ENCODE measurements at regions not wholly inside any gene's neighbourhood (a gene's known extent, or its start where the extent isn't known, plus 50 kb on each side); places are given as distances from the start of the nearest gene placed in this dataset.

- DNase-seq = no peak
Measured at GRCh38 chr17:15038656-15039055, 226.5 kb downstream of the PMP22 start.

- DNase-seq = no peak
Measured at GRCh38 chr17:15036238-15036637, 228.9 kb downstream of the PMP22 start.

DNA sequence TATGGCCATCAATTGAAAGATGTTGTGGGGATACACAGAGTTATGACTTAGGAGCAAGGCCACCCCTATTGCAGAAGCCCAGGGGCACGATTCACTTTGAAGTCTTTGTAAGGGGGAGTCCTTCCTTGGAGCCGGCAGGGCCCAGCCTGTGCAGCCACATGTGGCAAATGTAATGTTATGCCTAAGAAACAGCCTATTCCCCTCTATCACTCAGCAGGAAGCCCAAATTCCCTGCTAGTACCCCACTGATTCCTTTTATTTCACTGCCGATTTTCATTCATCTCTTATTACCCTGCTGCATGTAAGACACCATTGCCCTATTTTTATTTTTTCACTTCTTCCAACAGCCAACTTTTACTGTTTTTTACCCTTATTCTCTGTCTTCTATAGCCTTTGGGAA is 233.2 kb downstream of the PMP22 start:
- DNase-seq = no peak

- DNase-seq = no peak
Measured at GRCh38 chr17:15029469-15029868, 235.7 kb downstream of the PMP22 start.

DNA sequence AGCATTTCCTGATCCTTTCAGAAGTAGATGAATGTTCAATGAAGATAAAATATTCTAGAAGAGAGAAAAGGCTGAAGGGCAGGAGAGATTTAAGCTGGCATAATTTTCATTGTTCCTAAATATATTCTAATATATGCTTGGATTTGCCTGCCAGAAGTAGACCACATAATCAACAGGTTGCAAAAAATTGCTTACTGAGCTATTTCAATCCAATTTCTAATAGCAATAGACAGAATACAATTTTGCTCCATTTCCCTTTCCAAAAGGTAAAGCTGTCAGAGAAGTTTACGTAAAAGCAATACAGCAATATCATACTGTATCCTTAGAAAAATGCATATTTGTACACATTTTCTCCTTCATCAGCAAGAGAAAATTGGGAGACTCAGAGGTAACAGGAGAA is 237.3 kb downstream of the PMP22 start:
- DNase-seq = no peak

DNA sequence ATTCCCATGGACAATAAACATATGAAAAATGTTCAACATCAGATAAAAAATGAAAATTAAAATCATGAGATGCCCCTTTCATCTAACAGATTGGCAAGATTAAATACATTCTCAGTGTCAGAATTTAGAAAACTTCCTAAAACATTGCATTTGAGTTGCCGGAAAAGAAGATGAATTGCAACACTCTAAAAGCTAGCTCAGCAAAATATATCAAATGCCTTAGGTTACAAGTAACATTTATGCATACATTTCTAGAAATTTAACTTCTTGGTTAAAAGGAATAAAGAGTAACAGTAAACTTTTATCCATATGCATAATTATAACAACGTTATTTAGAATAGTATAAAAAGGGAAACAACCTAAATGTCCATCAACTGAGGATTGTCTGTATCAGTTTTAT is 239.0 kb downstream of the PMP22 start:
- no peak for DNase-seq

DNA sequence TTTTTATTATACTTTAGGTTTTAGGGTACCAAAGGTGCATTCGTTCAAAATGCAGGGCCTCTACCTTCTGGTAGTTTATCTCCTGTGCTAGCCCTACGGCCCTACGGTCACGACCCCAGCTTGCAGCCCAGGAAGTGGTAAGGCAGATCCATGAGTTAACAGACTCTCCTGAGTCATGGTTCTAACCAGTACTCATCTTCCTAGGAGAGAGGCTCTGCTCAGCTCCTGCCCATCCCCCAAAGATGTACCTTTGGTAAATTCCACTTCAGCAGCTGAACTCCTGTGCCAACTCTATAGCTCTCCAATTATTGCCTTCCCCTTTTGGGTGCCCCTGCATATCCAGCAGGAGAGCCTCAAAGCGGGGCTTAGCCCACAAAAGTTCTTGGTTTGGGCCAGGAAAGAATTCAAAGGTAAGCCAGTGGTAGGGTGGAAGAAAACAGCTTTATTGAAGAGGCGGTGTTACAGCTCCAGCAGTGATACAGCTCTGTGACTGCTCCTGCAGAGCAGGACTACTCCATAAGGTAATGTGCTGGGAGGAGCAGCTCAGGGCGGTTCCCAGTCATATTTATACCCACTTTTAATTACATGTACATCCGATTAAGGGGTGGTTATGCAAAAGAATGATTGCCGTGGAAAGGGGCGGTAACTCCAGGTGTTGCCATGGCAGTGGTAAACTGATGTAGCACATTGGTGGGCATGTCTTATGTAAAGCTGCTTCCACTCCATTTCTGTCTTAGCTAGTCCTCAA is 241.4 kb downstream of the PMP22 start:
- DNase-seq = no peak

DNA sequence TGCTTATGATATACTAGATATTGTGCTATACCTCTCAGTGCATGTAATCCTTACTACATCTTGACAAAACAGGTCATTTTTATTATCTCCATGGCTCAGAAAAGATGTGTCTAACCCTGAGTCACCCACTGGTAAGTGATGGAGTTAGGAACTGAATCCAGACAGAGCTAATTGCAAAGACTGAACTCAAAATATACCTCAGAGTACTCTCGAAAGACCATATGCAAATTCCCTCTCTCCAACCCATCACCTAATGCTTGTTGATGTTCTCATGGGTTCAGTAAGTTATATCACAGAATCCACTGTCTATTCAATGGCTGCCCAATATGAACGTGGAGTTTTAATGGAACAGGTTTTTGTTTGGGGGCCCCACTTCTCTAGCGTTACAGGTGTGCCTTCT is 246.0 kb downstream of the PMP22 start:
- no peak for DNase-seq

- DNase-seq = no peak
Measured at GRCh38 chr17:15012351-15012980, 252.7 kb downstream of the PMP22 start.

DNA sequence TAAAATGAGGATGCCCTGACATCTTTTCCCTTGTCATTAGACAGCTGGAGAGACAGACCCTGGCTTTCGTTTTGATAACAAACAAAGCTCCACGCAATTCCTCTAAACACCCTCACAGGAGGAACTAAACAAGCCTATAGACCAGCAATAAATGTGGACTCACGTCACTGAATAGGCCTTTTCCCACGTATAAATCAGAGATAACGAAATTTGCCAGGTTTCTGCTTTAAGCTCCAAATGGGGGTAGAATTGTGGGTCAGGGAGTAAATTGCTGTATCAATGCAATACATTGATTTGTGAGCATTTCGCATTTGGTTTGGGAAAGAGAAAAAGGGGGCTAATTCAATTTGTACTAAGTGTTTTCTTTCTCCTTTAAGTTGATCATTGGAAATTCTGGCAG is 256.0 kb downstream of the PMP22 start:
- DNase-seq = no peak

DNA sequence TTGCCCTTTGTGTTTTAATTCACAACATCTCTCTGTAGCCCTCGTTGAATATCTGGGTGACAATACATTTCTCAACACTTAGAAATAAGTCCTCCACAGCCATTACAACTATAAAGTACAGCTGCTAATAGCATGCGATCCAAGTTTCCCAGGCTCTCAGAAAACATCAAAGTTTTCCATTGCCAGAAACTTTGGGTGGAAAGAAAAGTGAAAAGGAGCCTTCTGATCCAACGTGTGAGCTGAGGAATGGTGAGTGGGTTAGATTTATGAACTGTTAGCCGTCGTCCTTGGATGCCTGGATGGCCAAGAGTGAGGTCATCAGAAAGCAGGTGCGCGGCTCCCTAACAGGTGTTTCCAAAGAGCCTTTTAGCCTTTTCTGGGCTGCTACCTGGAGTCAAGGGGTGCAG is 258.0 kb downstream of the PMP22 start:
- no peak for DNase-seq

DNA sequence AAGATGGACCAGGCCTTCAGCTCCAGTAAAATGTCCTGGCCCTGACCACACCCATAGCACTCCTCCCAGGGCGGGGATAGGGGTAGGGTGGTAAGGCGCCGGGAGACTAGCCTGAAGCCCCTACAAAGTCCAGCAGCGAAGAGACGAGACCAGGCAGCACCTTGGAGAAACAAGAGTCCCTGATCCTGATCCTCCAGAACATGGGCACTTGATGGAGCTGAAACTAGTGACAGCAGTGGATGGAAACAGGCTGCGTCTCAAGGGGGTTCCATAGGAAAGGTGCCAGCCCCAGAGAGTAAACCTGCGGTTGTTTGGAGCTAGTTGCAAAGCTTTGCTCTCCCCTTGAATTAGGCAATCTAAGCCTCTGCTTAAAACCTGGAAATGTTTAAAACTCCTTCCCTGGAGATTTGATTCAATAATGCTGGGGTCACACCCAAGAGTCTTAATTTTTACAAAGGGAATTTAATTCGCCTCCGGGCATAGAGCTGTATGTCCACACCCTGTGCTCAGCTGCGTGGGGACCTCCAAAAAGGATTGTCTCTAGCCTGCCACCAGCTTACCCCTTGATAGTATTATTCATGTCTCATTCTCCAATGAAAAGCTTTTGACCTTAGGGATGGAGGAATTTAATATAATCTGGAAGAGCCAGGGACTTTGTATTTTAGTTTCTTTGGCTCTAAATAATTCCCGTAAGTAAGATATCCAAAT is 258.6 kb downstream of the PMP22 start:
- no peak for DNase-seq

- DNase-seq = no peak
Measured at GRCh38 chr17:15000661-15001060, 264.5 kb downstream of the PMP22 start.

DNA sequence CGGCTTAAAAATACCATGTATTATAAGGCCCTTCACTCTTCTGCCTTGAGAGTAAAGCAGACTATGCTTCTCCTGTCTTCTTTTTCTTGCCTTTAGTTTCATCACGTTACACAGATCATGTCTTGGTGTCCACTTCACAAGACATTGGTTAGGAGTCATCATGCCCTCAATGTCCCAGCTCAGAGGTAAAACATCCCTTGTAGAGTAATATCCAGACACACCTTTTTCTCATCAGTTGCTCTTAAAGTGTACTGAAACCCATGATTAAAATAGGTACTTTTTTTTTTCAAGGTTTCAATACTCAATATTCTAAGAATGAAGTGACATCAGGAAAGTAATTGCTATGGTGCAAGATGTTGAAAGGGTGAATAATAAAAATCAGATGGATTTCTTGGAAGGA is 267.8 kb downstream of the PMP22 start:
- no peak for DNase-seq

DNA sequence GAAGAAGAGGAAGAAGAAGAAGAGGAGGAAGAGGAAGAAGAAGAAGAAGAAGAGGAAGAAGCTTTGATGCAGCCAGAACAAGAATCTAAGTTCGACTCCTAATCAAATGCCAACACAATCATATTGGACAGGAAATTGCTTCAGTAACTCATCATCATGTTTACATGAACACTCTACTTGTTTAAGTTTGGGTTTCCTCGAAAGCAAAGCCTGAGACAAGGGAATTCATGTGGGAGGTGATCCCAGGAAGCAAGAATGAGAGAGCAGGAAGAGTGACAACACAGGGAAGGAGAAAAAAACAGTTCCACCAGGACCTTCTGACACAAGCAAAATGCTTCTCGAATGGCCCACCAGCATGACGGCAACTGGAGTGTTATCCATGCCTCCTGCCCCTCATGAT is 279.0 kb downstream of the PMP22 start:
- no peak for DNase-seq

DNA sequence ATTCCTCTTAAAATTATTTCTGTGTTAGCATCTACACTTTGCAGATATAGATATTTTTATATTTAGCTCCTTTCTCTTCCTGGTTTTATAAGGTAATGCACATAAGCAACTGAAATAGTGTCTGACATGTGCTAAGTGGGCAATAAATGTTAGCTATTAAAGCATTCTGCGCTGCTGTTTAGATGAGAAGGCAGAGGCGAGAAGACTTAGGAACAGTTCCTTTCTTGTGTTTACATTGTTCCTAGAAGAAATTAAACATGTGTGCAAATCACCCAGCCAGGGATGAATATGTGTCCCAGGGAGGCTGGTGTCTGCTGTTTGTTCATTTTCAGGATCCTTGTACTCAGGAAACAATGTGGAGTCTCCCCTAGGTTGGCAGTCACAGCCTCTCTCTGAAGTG is 292.3 kb downstream of the PMP22 start:
- no peak for DNase-seq

- DNase-seq = no peak
Measured at GRCh38 chr17:14971054-14971453, 294.1 kb downstream of the PMP22 start.

GRCh38 chr17:14959106-14959648 is 305.9 kb downstream of the PMP22 start:
- no peak for DNase-seq

DNA sequence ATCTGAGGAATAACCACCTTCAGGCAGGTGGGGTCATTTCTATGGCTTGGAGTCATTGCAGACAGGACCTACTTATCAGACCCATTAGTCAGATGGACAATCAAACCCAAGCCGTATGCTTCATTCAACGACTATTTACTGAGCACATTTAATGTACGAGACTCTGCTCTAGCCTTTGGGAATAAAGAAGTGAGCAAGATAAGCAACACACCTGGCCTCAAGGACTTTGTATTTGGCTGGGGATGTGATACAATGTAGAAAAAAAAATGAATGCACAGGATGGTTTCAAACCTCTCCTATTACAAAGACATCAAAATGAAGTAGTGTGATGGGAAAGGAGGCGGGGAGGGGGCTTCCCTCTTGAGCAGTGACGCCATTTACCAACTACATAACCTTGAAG is 311.7 kb downstream of the PMP22 start:
- DNase-seq = no peak

DNA sequence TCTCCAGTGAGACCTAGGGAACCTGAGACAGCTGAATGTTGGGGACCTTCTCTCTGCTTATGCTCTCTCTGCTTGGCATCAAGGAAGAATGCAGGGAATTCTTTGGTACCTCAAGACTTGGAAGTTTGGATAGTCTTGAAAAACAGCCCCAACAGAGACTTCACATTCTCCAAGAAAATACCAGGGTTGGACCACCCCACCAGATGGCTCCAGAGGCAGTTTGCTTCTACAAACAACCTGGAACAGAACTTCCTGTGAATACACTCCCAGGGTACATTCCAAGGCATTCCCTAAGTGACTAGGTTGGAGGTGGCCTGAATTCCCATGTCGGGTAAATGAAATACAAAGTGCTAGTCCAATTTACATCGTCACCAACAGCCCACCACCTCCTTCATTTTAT is 314.4 kb downstream of the PMP22 start:
- no peak for DNase-seq

DNA sequence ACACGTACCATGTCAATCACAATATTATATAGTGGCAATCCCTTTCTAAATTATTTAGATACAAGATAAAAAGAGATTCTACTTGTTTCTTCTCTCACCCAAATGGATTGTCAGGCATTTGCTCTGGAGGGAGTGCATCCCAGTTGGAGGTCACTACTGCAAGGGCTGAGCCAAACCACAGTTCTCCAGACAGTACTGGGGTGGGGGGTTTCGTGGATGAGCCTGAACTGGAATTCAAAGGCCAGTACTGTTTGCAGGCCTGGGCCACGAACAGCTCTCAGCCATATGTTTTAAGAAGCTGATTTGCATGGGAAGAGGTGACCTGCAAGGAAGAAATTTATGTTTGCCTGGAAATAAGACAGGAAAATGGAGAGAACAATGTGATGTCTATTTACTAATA is 314.9 kb downstream of the PMP22 start:
- DNase-seq = no peak

- DNase-seq = no peak
Measured at GRCh38 chr17:14947671-14948070, 317.5 kb downstream of the PMP22 start.

- DNase-seq = no peak
Measured at GRCh38 chr17:14946481-14946880, 318.6 kb downstream of the PMP22 start.
